ENCODE measurements at regions not wholly inside any gene's neighbourhood (a gene's known extent, or its start where the extent isn't known, plus 50 kb on each side); places are given as distances from the start of the nearest gene placed in this dataset.

DNA sequence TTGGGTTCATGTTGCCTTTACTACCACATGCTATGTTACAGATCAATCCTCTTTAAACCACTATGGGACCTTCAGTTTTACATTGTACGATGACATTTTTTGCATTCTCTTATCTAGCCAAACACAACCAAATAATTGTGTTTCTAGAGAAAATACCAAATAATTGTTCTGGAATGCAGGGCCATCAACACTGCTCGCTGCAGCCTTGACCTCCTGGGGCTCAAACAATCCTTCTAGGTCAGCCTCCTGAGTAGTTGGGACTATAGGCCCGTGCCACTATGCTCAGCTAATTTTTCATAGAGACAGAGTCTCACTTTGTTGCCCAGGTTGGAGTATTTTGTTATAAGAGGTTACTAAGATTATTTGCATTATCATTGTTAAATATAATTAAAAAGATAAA, 237.5 kb upstream of the PMFBP1 start:
- TF ChIP-seq, protein P1, sequence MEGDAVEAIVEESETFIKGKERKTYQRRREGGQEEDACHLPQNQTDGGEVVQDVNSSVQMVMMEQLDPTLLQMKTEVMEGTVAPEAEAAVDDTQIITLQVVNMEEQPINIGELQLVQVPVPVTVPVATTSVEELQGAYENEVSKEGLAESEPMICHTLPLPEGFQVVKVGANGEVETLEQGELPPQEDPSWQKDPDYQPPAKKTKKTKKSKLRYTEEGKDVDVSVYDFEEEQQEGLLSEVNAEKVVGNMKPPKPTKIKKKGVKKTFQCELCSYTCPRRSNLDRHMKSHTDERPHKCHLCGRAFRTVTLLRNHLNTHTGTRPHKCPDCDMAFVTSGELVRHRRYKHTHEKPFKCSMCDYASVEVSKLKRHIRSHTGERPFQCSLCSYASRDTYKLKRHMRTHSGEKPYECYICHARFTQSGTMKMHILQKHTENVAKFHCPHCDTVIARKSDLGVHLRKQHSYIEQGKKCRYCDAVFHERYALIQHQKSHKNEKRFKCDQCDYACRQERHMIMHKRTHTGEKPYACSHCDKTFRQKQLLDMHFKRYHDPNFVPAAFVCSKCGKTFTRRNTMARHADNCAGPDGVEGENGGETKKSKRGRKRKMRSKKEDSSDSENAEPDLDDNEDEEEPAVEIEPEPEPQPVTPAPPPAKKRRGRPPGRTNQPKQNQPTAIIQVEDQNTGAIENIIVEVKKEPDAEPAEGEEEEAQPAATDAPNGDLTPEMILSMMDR (IDR thresholded peaks at IDR 0.05; ENCODE audit: insufficient read depth, low read length, poor library complexity, severe bottlenecking), result no peak
- no peak for TF ChIP-seq EZH2phosphoT487 (conservative IDR thresholded peaks at IDR 0.05; ENCODE audit: low read length)
